Upper lobe of right lung (tissue), 1 donor: ENCODE measurements at regions not wholly inside any gene's neighbourhood (a gene's known extent, or its start where the extent isn't known, plus 50 kb on each side); places are given as distances from the start of the nearest gene placed in this dataset.

ENCODE experiments used
- ATAC-seq: fragments of 200-7000 bp; cut with Tn5 transposase; one replicate; pipeline ENCODE4 v1.9.1; 2020; ENCODE audit warnings: mild to moderate bottlenecking, moderate library complexity
- DNase-seq: peaks from one replicate; pipeline ENCODE4 v3.0.0-alpha.2; 2020
- H3K27ac ChIP-seq: fragments of 200-600 bp; one replicate; pipeline ENCODE4 v1.8.0; 2022
- H3K27me3 ChIP-seq: fragments of 200-600 bp; one replicate; pipeline ENCODE4 v1.8.0; 2022; ENCODE audit warnings: mild to moderate bottlenecking
- H3K36me3 ChIP-seq: fragments of 200-600 bp; one replicate; pipeline ENCODE4 v1.8.0; 2022
- H3K4me1 ChIP-seq: fragments of 200-600 bp; one replicate; pipeline ENCODE4 v1.8.0; 2022
- H3K4me3 ChIP-seq: fragments of 200-600 bp; one replicate; pipeline ENCODE4 v1.8.0; 2022; ENCODE audit warnings: mild to moderate bottlenecking
- H3K9me3 ChIP-seq: fragments of 200-600 bp; one replicate; pipeline ENCODE4 v1.8.0; 2022
- intact Hi-C: fragments of 100-400 bp; cut with DNase I; formaldehyde crosslinking; loops from one replicate; pipeline ENCODE4 v1.11.0; 2022
- TF ChIP-seq, protein P1 (sequence below): fragments of 200-600 bp; IDR thresholded peaks from one replicate; pipeline ENCODE4 v1.8.0; 2022; ENCODE audit warnings: antibody characterized with exemption
- donor health status: DM: no; HTN: yes; CAD: no; lungs with severe emphysema.

DNA sequence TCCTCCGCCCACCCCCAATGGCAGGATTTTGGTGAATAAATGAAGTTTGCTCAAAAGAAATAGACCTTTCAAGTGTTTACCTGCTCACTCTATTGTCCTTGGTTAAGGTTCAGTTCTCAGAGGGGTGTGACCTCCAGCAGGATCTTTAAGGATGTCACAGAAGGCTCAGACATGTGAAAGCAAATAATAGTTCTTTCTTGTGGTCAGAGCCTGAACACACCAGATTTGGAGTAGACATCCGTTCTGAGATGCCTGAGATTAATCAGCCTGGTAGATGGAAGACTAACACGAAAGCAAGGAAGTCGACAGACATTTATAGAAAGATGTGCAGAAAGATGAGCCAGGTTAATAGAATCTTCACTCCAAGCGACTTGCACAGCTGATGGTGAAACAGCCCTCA lies 557.9 kb upstream of the CDH11 start:
- ATAC-seq (no peak), DNase-seq (no peak)
- H3K4me1 ChIP-seq, result no peaks in the 10 kb centered on the region
- H3K27me3 ChIP-seq, result no peaks in the 10 kb centered on the region
- TF ChIP-seq, protein P1, sequence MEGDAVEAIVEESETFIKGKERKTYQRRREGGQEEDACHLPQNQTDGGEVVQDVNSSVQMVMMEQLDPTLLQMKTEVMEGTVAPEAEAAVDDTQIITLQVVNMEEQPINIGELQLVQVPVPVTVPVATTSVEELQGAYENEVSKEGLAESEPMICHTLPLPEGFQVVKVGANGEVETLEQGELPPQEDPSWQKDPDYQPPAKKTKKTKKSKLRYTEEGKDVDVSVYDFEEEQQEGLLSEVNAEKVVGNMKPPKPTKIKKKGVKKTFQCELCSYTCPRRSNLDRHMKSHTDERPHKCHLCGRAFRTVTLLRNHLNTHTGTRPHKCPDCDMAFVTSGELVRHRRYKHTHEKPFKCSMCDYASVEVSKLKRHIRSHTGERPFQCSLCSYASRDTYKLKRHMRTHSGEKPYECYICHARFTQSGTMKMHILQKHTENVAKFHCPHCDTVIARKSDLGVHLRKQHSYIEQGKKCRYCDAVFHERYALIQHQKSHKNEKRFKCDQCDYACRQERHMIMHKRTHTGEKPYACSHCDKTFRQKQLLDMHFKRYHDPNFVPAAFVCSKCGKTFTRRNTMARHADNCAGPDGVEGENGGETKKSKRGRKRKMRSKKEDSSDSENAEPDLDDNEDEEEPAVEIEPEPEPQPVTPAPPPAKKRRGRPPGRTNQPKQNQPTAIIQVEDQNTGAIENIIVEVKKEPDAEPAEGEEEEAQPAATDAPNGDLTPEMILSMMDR, result no peak
- H3K27ac ChIP-seq, result no peak overlapping the region
- H3K36me3 ChIP-seq, result no peaks in the 10 kb centered on the region
- no peaks in the 10 kb centered on the region for H3K9me3 ChIP-seq
- H3K4me3 ChIP-seq, result no peak overlapping the region
- intact Hi-C loops, result no loop called here

DNA sequence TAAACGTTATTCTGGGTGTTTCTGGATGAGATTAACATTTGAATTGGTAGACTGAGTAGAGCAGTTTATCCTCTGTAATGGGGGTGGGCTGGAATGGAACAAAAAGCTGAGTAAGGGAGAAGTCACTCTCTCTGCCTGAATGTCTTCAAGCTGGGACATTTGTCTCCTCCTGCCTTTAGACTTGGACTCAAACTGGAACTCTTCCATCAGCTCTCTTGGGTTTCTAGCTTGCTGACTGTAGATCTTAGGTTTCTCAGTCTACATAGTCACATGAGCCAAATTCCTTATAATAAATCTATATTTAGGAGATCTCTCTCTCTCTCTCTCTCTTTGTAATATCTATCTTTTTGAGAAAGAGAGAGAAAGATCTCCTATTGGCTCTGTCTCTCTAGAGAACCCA lies 553.3 kb upstream of the CDH11 start:
- Histone ChIP-seq H3K36me3 (no peaks in the 10 kb centered on the region), H3K4me1 (no peaks in the 10 kb centered on the region), H3K27ac (no peak overlapping the region), H3K27me3 (no peaks in the 10 kb centered on the region), H3K4me3 (no peak overlapping the region), H3K9me3 (no peaks in the 10 kb centered on the region)
- ATAC-seq (no peak), DNase-seq (no peak)
- TF ChIP-seq, protein P1, result no peak
- intact Hi-C loops, result no loop called here

DNA sequence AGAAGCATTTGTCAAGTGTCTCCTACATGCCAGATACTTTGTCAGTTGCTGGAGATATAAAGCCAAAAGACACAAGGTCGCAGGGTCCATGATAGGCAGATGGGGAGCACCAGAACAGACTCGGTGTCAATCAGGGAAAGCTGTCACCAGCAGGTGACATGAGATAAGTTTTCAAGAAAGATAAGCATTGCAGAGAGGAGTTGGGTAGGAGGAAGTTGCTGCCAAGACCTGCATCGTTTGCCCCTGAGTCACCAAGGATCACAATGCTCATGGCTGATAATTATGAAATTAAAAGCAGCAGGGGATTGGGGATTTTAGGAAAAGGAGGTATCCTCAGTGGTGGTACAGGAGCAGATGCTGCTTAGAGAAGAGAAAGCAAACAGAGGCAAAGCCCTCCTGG lies 551.1 kb upstream of the CDH11 start:
- no peak for DNase-seq
- TF ChIP-seq, protein P1, result no peak
- intact Hi-C loops, result no loop called here

GRCh38 chr16:65671071-65671470 lies 549.2 kb upstream of the CDH11 start:
- no peak overlapping the region for H3K4me3 ChIP-seq
- H3K36me3 ChIP-seq, result no peaks in the 10 kb centered on the region
- TF ChIP-seq, protein P1, result no peak
- H3K4me1 ChIP-seq, result no peaks in the 10 kb centered on the region
- no peaks in the 10 kb centered on the region for H3K27me3 ChIP-seq
- DNase-seq (no peak), ATAC-seq (no peak)
- no peaks in the 10 kb centered on the region for H3K9me3 ChIP-seq
- H3K27ac ChIP-seq, result no peak overlapping the region
- intact Hi-C loops, result no loop called here

More for the DNA sequence above, 551.1 kb upstream of the CDH11 start:
- Histone ChIP-seq H3K27me3 (no peaks in the 10 kb centered on the region), H3K27ac (no peak overlapping the region), H3K9me3 (no peaks in the 10 kb centered on the region), H3K4me1 (no peaks in the 10 kb centered on the region), H3K4me3 (no peak overlapping the region), H3K36me3 (no peaks in the 10 kb centered on the region)
- ATAC-seq, result no peak

DNA sequence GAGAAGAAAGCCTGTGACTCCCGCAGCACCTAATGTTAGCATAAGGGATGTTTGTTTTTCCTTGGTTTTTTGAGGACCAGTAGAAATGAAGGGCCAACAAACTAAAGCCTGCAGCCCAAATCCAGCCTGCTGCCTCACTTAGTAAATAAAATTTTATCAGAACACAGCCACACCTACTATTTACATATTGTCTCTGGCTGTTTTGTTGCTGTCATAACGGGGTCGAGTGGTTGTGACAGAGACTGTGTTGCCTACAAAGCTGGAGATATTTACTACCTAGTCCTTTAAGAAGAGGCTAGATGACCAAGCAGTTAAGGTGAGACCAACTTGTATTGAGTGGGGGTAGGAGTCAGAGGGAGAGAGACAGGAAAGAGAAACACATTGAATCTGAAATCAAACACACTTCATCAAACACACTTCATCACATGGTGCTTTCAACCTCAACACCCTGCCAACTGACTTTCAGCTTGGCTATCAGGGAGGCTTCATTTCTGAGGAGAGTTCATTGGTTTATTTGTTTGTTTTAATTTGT lies 546.3 kb upstream of the CDH11 start:
- Histone ChIP-seq H3K9me3 (no peaks in the 10 kb centered on the region), H3K27me3 (no peaks in the 10 kb centered on the region), H3K36me3 (no peaks in the 10 kb centered on the region), H3K4me3 (no peak overlapping the region), H3K4me1 (no peaks in the 10 kb centered on the region), H3K27ac (no peak overlapping the region)
- no peak for ATAC-seq
- DNase-seq, result no peak
- TF ChIP-seq, protein P1, result no peak
- intact Hi-C loops, result no loop called here

DNA sequence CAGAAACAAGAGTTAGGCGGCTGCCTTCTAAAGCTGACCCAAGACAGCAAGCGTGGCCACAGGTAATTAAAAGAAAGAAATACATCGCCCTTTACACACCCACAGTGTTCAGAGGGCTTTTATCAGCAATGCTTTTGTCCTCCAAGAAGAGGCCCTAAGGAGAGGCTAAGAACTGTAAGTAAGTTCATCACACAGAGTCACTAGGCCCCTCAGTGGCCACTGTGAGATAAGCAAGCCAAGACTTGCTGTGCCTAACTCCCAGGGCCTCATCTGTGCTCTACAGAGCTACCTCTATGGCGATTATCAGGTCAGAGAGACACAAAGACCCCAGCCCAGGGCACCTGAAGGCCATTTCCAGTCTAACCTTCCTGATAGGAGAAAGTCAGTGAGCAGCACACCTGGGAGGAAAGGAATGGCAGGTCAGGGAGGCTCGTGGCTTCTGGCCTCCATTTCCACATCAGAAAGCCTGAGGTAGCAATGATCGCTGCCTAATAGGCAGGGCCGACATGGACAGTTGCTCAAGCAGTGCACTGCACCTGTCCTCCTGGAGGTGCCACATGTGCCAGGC lies 545.2 kb upstream of the CDH11 start:
- DNase-seq (no peak), ATAC-seq (no peak)
- intact Hi-C loops, result no loop called here
- Histone ChIP-seq H3K27me3 (no peaks in the 10 kb centered on the region), H3K36me3 (no peaks in the 10 kb centered on the region), H3K9me3 (no peaks in the 10 kb centered on the region), H3K27ac (no peak overlapping the region), H3K4me1 (no peaks in the 10 kb centered on the region), H3K4me3 (no peak overlapping the region)
- TF ChIP-seq, protein P1, result no peak
